Gastrocnemius medialis (tissue), 4 donors: ENCODE measurements at regions not wholly inside any gene's neighbourhood (a gene's known extent, or its start where the extent isn't known, plus 50 kb on each side); places are given as distances from the start of the nearest gene placed in this dataset.

Experiments
- ATAC-seq, 2 donors: fragments of 150-250 bp; one replicate each; pipeline ENCODE4 v1.9.1; 2016
- DNase-seq, 2 donors: peaks; one replicate each; pipeline ENCODE4 v3.0.0-alpha.2; 2019
- H3K27ac ChIP-seq, 4 donors: fragments of 200-600 bp; sonication (generic); 1 replicate in 1 of 4; 2 replicates in 3 of 4; pipeline ENCODE4 v1.5.1; 2016 to 2018; ENCODE audit warnings: mild to moderate bottlenecking in 2 of 4, moderate library complexity in 1 of 4
- H3K27me3 ChIP-seq, 3 donors: fragments of 200-600 bp; sonication (generic) in 2 of 3; 1 replicate in 1 of 3; 2 replicates in 2 of 3; pipeline versions ENCODE4 v1.5.1 to v1.6.0; 2016 to 2019; ENCODE audit warnings: mild to moderate bottlenecking in 1 of 3, moderate library complexity in 1 of 3
- H3K36me3 ChIP-seq, 2 donors: fragments of 200-600 bp; sonication (generic) in 1 of 2; one replicate each; pipeline ENCODE4 v1.5.1; 2017 to 2018
- H3K4me1 ChIP-seq, 2 donors: fragments of 200-600 bp; sonication (generic) in 1 of 2; one replicate each; pipeline ENCODE4 v1.5.1; 2016 to 2017; ENCODE audit warnings: mild to moderate bottlenecking in 2 of 2
- H3K4me3 ChIP-seq, 4 donors: fragments of 200-600 bp; sonication (generic) in 3 of 4; 1 replicate in 1 of 4; 2 replicates in 3 of 4; pipeline ENCODE4 v1.5.1; 2016 to 2019; ENCODE audit warnings: mild to moderate bottlenecking in 2 of 4
- H3K9me3 ChIP-seq, 3 donors: fragments of 200-600 bp; sonication (generic) in 2 of 3; 1 replicate in 1 of 3; 2 replicates in 2 of 3; pipeline ENCODE4 v1.5.1; 2016 to 2019
- CTCF ChIP-seq, 5 experiments: fragments of 450-650 bp in 3 of 5; fragments of 200-600 bp in 2 of 5; sonication (generic) in 2 of 5; IDR thresholded peaks in 4 of 5; conservative IDR thresholded peaks in 1 of 5; 1 replicate in 4 of 5; 2 replicates in 1 of 5; pipeline ENCODE4 v1.5.1; 2016 to 2019; ENCODE audit warnings: antibody characterized with exemption in 5 of 5, mild to moderate bottlenecking in 3 of 5, moderate library complexity in 3 of 5
- POLR2A ChIP-seq, 2 donors: fragments of 450-650 bp; IDR thresholded peaks; one replicate each; pipeline ENCODE4 v1.6.1; 2017; ENCODE audit warnings: antibody characterized with exemption in 2 of 2, mild to moderate bottlenecking in 2 of 2, moderate library complexity in 2 of 2
- in situ Hi-C, 4 donors: fragments of 200-750 bp; cut with MboI; loops; one replicate each; pipeline versions ENCODE4 v1.15.0 to v1.8.0; 2017; ENCODE audit warnings: low sequenced_read_pairs in 4 of 4
- intact Hi-C: fragments of 100-400 bp; cut with DNase I; formaldehyde crosslinking; loops from one replicate; pipeline ENCODE4 v1.15.1; 2023; ENCODE audit warnings: low total_unique reads

GRCh38 chr13:92976657-92977056, 249.9 kb upstream of the GPC6 start:
- Histone ChIP-seq H3K4me1 (no peaks in the 10 kb centered on the region), H3K27ac (no peak overlapping the region), H3K4me3 (no peak overlapping the region), H3K27me3 (no peaks in the 10 kb centered on the region), H3K9me3 (no peaks in the 10 kb centered on the region), H3K36me3 (no peaks in the 10 kb centered on the region)
- no peak for DNase-seq
- no peak for TF ChIP-seq POLR2A (IDR thresholded peaks at IDR 0.05)
- TF ChIP-seq CTCF (IDR thresholded peaks at IDR 0.05 in 4 of 5, conservative IDR thresholded peaks at IDR 0.05 in 1 of 5): no peak
- in situ Hi-C loops (no loop called here), intact Hi-C loops (no loop called here)
- ATAC-seq: no peak

- no peaks in the 10 kb centered on the region for H3K4me1 ChIP-seq
- in situ Hi-C loops (no loop called here), intact Hi-C loops (no loop called here)
These were observed 242.5 kb upstream of the GPC6 start for GRCh38 chr13:92984151-92984550.

GRCh38 chr13:92989301-92989700, 237.3 kb upstream of the GPC6 start:
- DNase-seq (no peak), ATAC-seq (no peak)
- in situ Hi-C loops: no loop called here
- Histone ChIP-seq H3K4me1 (no peaks in the 10 kb centered on the region), H3K27me3 (no peaks in the 10 kb centered on the region), H3K9me3 (no peaks in the 10 kb centered on the region), H3K4me3 (no peak overlapping the region), H3K27ac (no peak overlapping the region), H3K36me3 (no peaks in the 10 kb centered on the region)
- TF ChIP-seq POLR2A (IDR thresholded peaks at IDR 0.05) (no peak), CTCF (IDR thresholded peaks at IDR 0.05 in 4 of 5, conservative IDR thresholded peaks at IDR 0.05 in 1 of 5) (no peak)
- intact Hi-C loops: no loop called here

More at GRCh38 chr13:92984151-92984550, 242.5 kb upstream of the GPC6 start:
- no peak for DNase-seq
- Histone ChIP-seq H3K9me3 (no peaks in the 10 kb centered on the region), H3K27me3 (no peaks in the 10 kb centered on the region), H3K27ac (no peak overlapping the region), H3K36me3 (no peaks in the 10 kb centered on the region), H3K4me3 (no peak overlapping the region)
- TF ChIP-seq POLR2A (IDR thresholded peaks at IDR 0.05) (no peak), CTCF (IDR thresholded peaks at IDR 0.05 in 4 of 5, conservative IDR thresholded peaks at IDR 0.05 in 1 of 5) (no peak)
- ATAC-seq: no peak

- Histone ChIP-seq H3K27ac (no peak overlapping the region), H3K4me1 (no peaks in the 10 kb centered on the region), H3K4me3 (no peak overlapping the region), H3K9me3 (no peaks in the 10 kb centered on the region), H3K27me3 (no peaks in the 10 kb centered on the region), H3K36me3 (no peaks in the 10 kb centered on the region)
- TF ChIP-seq CTCF (IDR thresholded peaks at IDR 0.05 in 4 of 5, conservative IDR thresholded peaks at IDR 0.05 in 1 of 5): no peak
- TF ChIP-seq POLR2A (IDR thresholded peaks at IDR 0.05): no peak
- in situ Hi-C loops (no loop called here), intact Hi-C loops (no loop called here)
- ATAC-seq (no peak), DNase-seq (no peak)
These were observed 234.9 kb upstream of the GPC6 start for GRCh38 chr13:92991692-92992091.

- Histone ChIP-seq H3K4me3 (no peak overlapping the region), H3K4me1 (no peaks in the 10 kb centered on the region), H3K9me3 (no peaks in the 10 kb centered on the region), H3K27me3 (no peaks in the 10 kb centered on the region), H3K36me3 (no peaks in the 10 kb centered on the region), H3K27ac (no peak overlapping the region)
- DNase-seq: no peak
- ATAC-seq: no peak
- TF ChIP-seq POLR2A (IDR thresholded peaks at IDR 0.05) (no peak), CTCF (IDR thresholded peaks at IDR 0.05 in 4 of 5, conservative IDR thresholded peaks at IDR 0.05 in 1 of 5) (no peak)
- in situ Hi-C loops: no loop called here
- intact Hi-C loops: no loop called here
These were observed 232.6 kb upstream of the GPC6 start for GRCh38 chr13:92994056-92994455.
